HepG2 (cell line): ENCODE measurements at regions not wholly inside any gene's neighbourhood (a gene's known extent, or its start where the extent isn't known, plus 50 kb on each side); places are given as distances from the start of the nearest gene placed in this dataset.

Experiments
- ATAC-seq: fragments of 200-7000 bp; cut with Tn5 transposase; 3 replicates; pipeline ENCODE4 v1.9.1; 2020; ENCODE audit warnings: mild to moderate bottlenecking, moderate library complexity
- BruUV-seq: library from RNA; stranded (reverse); fragments of 400-500 nt; replicated peaks from 2 replicates; lab custom pipeline; 2021; lab: Mats Ljungman, UMichigan
- CTCF ChIA-PET: fragments of 300-600 bp; formaldehyde crosslinking; extraction: SDS; loops from one replicate; lab custom pipeline; 2021; ENCODE audit warnings: low total read pairs, inconsistent platforms, low intra/inter-chr PET ratio; lab: Yijun Ruan, JAX
- POLR2A ChIA-PET: fragments of 350-600 bp; sonication (Branson Sonifier 250); formaldehyde crosslinking; loops from one replicate; lab custom pipeline; 2020; ENCODE audit warnings: antibody characterized with exemption, inconsistent platforms; lab: Yijun Ruan, JAX
- DNase-seq: peaks from one replicate; pipeline ENCODE4 v3.0.0-alpha.2; 2015; ENCODE audit warnings: low spot score
- FAIRE-seq: peaks from 3 replicates; lab custom pipeline; 2011; peaks lifted over from hg19 to GRCh38; lab: Jason Lieb, UNC
- H2AFZ ChIP-seq: one replicate; pipeline ENCODE4 v1.6.1; 2011; ENCODE audit warnings: low read length, inconsistent platforms
- H3K27ac ChIP-seq: fragments of 300-600 bp; 3 replicates; pipeline ENCODE4 v1.8.0; 2011; ENCODE audit warnings: mixed run types, mild to moderate bottlenecking, mixed read lengths, low read length, inconsistent platforms; ENCODE audit not compliant: insufficient read depth; ENCODE audit errors: extremely low read length
- H3K27me3 ChIP-seq, 2 experiments: fragments of 200-600 bp in 1 of 2; 2 replicates in 1 of 2; 3 replicates in 1 of 2; pipeline versions ENCODE4 v1.6.0 to v1.8.0; 2011; ENCODE audit warnings: low read length in 2 of 2, mild to moderate bottlenecking in 2 of 2, moderate library complexity in 2 of 2, inconsistent platforms in 1 of 2; ENCODE audit not compliant: insufficient read depth in 2 of 2, control insufficient read depth in 1 of 2
- H3K36me3 ChIP-seq, 2 experiments: fragments of 200-600 bp in 1 of 2; replicated peaks in 1 of 2; 2 replicates in 1 of 2; 3 replicates in 1 of 2; pipeline versions ENCODE4 v1.5.1 to v1.8.0; 2011; ENCODE audit warnings: low read length in 2 of 2, inconsistent platforms in 1 of 2; ENCODE audit not compliant: insufficient read depth in 2 of 2, control insufficient read depth in 1 of 2
- H3K4me1 ChIP-seq: 2 replicates; pipeline ENCODE4 v1.5.1; 2012; ENCODE audit warnings: low read length, inconsistent platforms; ENCODE audit not compliant: insufficient read depth
- H3K4me2 ChIP-seq: 2 replicates; pipeline ENCODE4 v1.6.0; 2011; ENCODE audit warnings: low read depth, low read length, inconsistent platforms
- H3K4me3 ChIP-seq, 3 experiments: fragments of 200-600 bp in 1 of 3; sonication (generic), shearing (Covaris generic) in 1 of 3; replicated peaks in 1 of 3; 2 replicates each; pipeline ENCODE4 v1.5.1; 2011 to 2016; ENCODE audit warnings: low read length in 3 of 3, inconsistent platforms in 2 of 3, low read depth in 2 of 3, mild to moderate bottlenecking in 2 of 3, control low read depth in 1 of 3, mixed read lengths in 1 of 3; ENCODE audit not compliant: insufficient read depth in 1 of 3
- H3K79me2 ChIP-seq: one replicate; pipeline ENCODE4 v1.6.1; 2011; ENCODE audit warnings: low read length, inconsistent platforms; ENCODE audit not compliant: insufficient read depth
- H3K9ac ChIP-seq: 2 replicates; pipeline ENCODE4 v1.6.0; 2011; ENCODE audit warnings: mild to moderate bottlenecking, low read depth, low read length, inconsistent platforms; ENCODE audit not compliant: insufficient read depth
- H3K9me3 ChIP-seq: 2 replicates; pipeline ENCODE4 v1.5.1; 2012; ENCODE audit warnings: mild to moderate bottlenecking, low read length
- H4K20me1 ChIP-seq: 2 replicates; pipeline ENCODE4 v1.6.0; 2011; ENCODE audit warnings: inconsistent platforms, mild to moderate bottlenecking, low read length, moderate library complexity; ENCODE audit not compliant: insufficient read depth
- ASH2L ChIP-seq: fragments of 300-600, 200-600 bp; sonication (generic); IDR thresholded peaks from 2 replicates; pipeline ENCODE4 v1.7.0; 2017; ENCODE audit warnings: low read depth, mild to moderate bottlenecking, moderate library complexity, mixed read lengths, low read length; ENCODE audit not compliant: insufficient read length
- FOSL2 ChIP-seq: sonication (generic); formaldehyde crosslinking; IDR thresholded peaks from 2 replicates; pipeline ENCODE4 v1.4.0; 2020; ENCODE audit warnings: missing genetic modification reagents
- MAFG ChIP-seq: sonication (generic); formaldehyde crosslinking; IDR thresholded peaks from 2 replicates; pipeline ENCODE4 v1.5.1; 2020; ENCODE audit warnings: mild to moderate bottlenecking, missing genetic modification reagents
- SOX6 ChIP-seq, 2 experiments: fragments of 450-650 bp in 1 of 2; sonication (generic) in 1 of 2; formaldehyde crosslinking in 1 of 2; IDR thresholded peaks; 2 replicates each; pipeline versions ENCODE4 v1.4.0 to v1.6.1; 2017 to 2020; ENCODE audit warnings: antibody characterized with exemption in 1 of 2, mild to moderate bottlenecking in 1 of 2, missing genetic modification reagents in 1 of 2
- TARDBP ChIP-seq: sonication (generic); formaldehyde crosslinking; IDR thresholded peaks from 2 replicates; pipeline ENCODE4 v1.8.0; 2022; ENCODE audit warnings: mild to moderate bottlenecking, missing genetic modification reagents
- ZFP36L1 ChIP-seq: sonication (generic); formaldehyde crosslinking; IDR thresholded peaks from 2 replicates; pipeline ENCODE4 v1.8.0; 2022; ENCODE audit warnings: mild to moderate bottlenecking, missing genetic modification reagents, moderate library complexity
- WGBS: methylation state at CpG from one replicate; pipeline ENCODE4 v1.1.6; 2017; ENCODE audit warnings: low lambda C conversion rate; 5-methylcytosine and 5-hydroxymethylcytosine counted together
- in situ Hi-C: cut with HindIII; loops from 2 replicates; pipeline ENCODE4 v1.10.0; 2017; ENCODE audit warnings: low pct_unique_long_range_greater_than_20kb; ENCODE audit not compliant: extremely low pct_ligation_motif_present
- intact Hi-C: fragments of 100-400 bp; cut with micrococcal nuclease; formaldehyde crosslinking; loops from one replicate; pipeline ENCODE4 v1.10.0; 2022; ENCODE audit not compliant: unreplicated experiment
- TF ChIP-seq, protein P1 (sequence below): sonication (generic); formaldehyde crosslinking; IDR thresholded peaks from 2 replicates; pipeline ENCODE4 v1.4.0; 2020; ENCODE audit warnings: missing genetic modification reagents, borderline replicate concordance

- TF ChIP-seq, protein P1, sequence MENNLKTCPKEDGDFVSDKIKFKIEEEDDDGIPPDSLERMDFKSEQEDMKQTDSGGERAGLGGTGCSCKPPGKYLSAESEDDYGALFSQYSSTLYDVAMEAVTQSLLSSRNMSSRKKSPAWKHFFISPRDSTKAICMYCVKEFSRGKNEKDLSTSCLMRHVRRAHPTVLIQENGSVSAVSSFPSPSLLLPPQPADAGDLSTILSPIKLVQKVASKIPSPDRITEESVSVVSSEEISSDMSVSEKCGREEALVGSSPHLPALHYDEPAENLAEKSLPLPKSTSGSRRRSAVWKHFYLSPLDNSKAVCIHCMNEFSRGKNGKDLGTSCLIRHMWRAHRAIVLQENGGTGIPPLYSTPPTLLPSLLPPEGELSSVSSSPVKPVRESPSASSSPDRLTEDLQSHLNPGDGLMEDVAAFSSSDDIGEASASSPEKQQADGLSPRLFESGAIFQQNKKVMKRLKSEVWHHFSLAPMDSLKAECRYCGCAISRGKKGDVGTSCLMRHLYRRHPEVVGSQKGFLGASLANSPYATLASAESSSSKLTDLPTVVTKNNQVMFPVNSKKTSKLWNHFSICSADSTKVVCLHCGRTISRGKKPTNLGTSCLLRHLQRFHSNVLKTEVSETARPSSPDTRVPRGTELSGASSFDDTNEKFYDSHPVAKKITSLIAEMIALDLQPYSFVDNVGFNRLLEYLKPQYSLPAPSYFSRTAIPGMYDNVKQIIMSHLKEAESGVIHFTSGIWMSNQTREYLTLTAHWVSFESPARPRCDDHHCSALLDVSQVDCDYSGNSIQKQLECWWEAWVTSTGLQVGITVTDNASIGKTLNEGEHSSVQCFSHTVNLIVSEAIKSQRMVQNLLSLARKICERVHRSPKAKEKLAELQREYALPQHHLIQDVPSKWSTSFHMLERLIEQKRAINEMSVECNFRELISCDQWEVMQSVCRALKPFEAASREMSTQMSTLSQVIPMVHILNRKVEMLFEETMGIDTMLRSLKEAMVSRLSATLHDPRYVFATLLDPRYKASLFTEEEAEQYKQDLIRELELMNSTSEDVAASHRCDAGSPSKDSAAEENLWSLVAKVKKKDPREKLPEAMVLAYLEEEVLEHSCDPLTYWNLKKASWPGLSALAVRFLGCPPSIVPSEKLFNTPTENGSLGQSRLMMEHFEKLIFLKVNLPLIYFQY (CRISPR knock-in tag), result 0 out of 2 replicates have a peak, but pooled peaks have one; percentile 32
- TF ChIP-seq MAFG (no peak), ASH2L (peak; percentile 59), TARDBP (CRISPR knock-in tag) (0 out of 2 replicates have a peak, but pooled peaks have one; percentile 22)
Measured at GRCh38 chr10:44244745-44245600, 139.9 kb downstream of the CXCL12 start (continued).

GRCh38 chr10:44243851-44244510 lies 140.9 kb downstream of the CXCL12 start:
- Histone ChIP-seq H4K20me1 (no peaks in the 10 kb centered on the region), H3K27me3 (no peaks in the 10 kb centered on the region), H3K9ac (no peak overlapping the region), H3K4me3 (no peak overlapping the region), H3K27ac (peak overlapping the region; percentile 83), H3K4me2 (no peak overlapping the region), H3K4me1 (peaks cover 66% of the 10 kb centered on the region), H2AFZ (no peak overlapping the region), H3K9me3 (no peaks in the 10 kb centered on the region), H3K79me2 (no peaks in the 10 kb centered on the region), H3K36me3 (no peaks in the 10 kb centered on the region)
- DNase-seq (no peak), ATAC-seq (no peak), FAIRE-seq (no peak)
- TF ChIP-seq ZFP36L1 (CRISPR knock-in tag) (no peak), SOX6 (IDR thresholded peaks at IDR 0.05) (no peak), SOX6 (CRISPR knock-in tag; IDR thresholded peaks at IDR 0.05) (0 out of 2 replicates have a peak, but pooled peaks have one; percentile 11), FOSL2 (no peak)
- no TSS peak for BruUV-seq
- WGBS, result 97% methylated on average over 7 of the region's 7 CpGs
- CTCF ChIA-PET, result no interaction called here
- intact Hi-C loops (no loop called here), in situ Hi-C loops (no loop called here)
- POLR2A ChIA-PET, result interaction anchor here (0.6 to 1.9 kb wide), 2 partner anchors 7 to 11 kb away, joined by 3 to 11 read pairs; no protein-coding TSS in a partner anchor
